PC-3 (cell line): ENCODE measurements at regions not wholly inside any gene's neighbourhood (a gene's known extent, or its start where the extent isn't known, plus 50 kb on each side); places are given as distances from the start of the nearest gene placed in this dataset.
"Not testable (repeated sequence)": the region's sequence is repeated elsewhere in the genome, so short reads cannot be mapped to it uniquely, and the experiment has no call there.

Source experiments
- CTCF ChIP-seq: fragments of 300-600 bp; sonication (generic); conservative IDR thresholded peaks from 2 replicates; pipeline ENCODE4 v1.5.1; 2017; ENCODE audit warnings: antibody characterized with exemption, low read depth, mild to moderate bottlenecking, low read length
- EZH2phosphoT487 ChIP-seq: fragments of 300-600 bp; sonication (generic); IDR thresholded peaks from 2 replicates; pipeline ENCODE4 v1.6.1; 2018; ENCODE audit warnings: mild to moderate bottlenecking, antibody characterized with exemption, low read length, borderline replicate concordance

- not testable (repeated sequence) for TF ChIP-seq CTCF, EZH2phosphoT487
Observed at GRCh38 chr16:29190553-29191431, 205.9 kb downstream of the LAT start.
